Right lobe of liver (tissue), 6 donors: ENCODE measurements at regions not wholly inside any gene's neighbourhood (a gene's known extent, or its start where the extent isn't known, plus 50 kb on each side); places are given as distances from the start of the nearest gene placed in this dataset.

Source experiments
- ATAC-seq, 4 donors: fragments of 200-7000 bp; cut with Tn5 transposase; one replicate each; pipeline ENCODE4 v1.9.1; 2020; ENCODE audit warnings: mild to moderate bottlenecking in 4 of 4, moderate library complexity in 4 of 4
- DNase-seq, 3 donors: peaks; one replicate each; pipeline ENCODE4 v3.0.0-alpha.2; 2020
- H3K27ac ChIP-seq, 3 donors: fragments of 200-600 bp; one replicate each; pipeline ENCODE4 v1.8.0; 2022
- H3K27me3 ChIP-seq, 2 donors: fragments of 200-600 bp; one replicate each; pipeline ENCODE4 v1.8.0; 2022
- H3K36me3 ChIP-seq, 4 donors: fragments of 200-600 bp; sonication (generic) in 1 of 4; one replicate each; pipeline versions ENCODE4 v1.5.1 to v1.8.0; 2017 to 2022; ENCODE audit warnings: control low read depth in 1 of 4
- H3K4me1 ChIP-seq, 4 donors: fragments of 200-600 bp; sonication (generic) in 1 of 4; one replicate each; pipeline versions ENCODE4 v1.5.1 to v1.8.0; 2017 to 2022; ENCODE audit warnings: control low read depth in 1 of 4
- H3K4me3 ChIP-seq, 3 donors: fragments of 200-600 bp; one replicate each; pipeline ENCODE4 v1.8.0; 2022
- H3K9me3 ChIP-seq, 4 donors: fragments of 200-600 bp; sonication (generic) in 1 of 4; one replicate each; pipeline versions ENCODE4 v1.5.1 to v1.8.0; 2017 to 2022; ENCODE audit warnings: control low read depth in 1 of 4
- CTCF ChIP-seq, 4 donors: fragments of 200-600 bp in 3 of 4; fragments of 450-650 bp in 1 of 4; IDR thresholded peaks; one replicate each; pipeline versions ENCODE4 v1.5.1 to v1.8.0; 2016 to 2022; ENCODE audit warnings: antibody characterized with exemption in 4 of 4, mild to moderate bottlenecking in 2 of 4
- POLR2A ChIP-seq: fragments of 450-650 bp; IDR thresholded peaks from one replicate; pipeline ENCODE4 v1.6.1; 2017; ENCODE audit warnings: antibody characterized with exemption, mild to moderate bottlenecking
- WGBS: methylation state at CpG from one replicate; pipeline ENCODE4 v1.1.6; 2018; ENCODE audit warnings: low coverage, low lambda C conversion rate; ENCODE audit not compliant: insufficient coverage; ENCODE audit errors: missing lambda C conversion rate; 5-methylcytosine and 5-hydroxymethylcytosine counted together
- intact Hi-C, 2 donors: fragments of 100-400 bp; cut with DNase I; formaldehyde crosslinking; loops; one replicate each; pipeline versions ENCODE4 v1.11.2 to v1.14.1; 2022
- donor health status: DM: no; HTN: yes; CAD: no.
- donor health status: DM: no; HTN: no; CAD: no.
- donor health status: DM: no; HTN: no; CAD: no.
- donor health status: DM: no; HTN: yes; CAD: no.
- donor health status: DM: no; HTN: yes; CAD: no.

GRCh38 chr7:116139007-116139406 is 71.3 kb upstream of the TES start:
- WGBS, result 75% methylated on average over 6 of the region's 6 CpGs

GRCh38 chr7:116139807-116140206 is 70.5 kb upstream of the TES start:
- no peak overlapping the region for H3K27ac ChIP-seq

More at GRCh38 chr7:116139007-116139406, 71.3 kb upstream of the TES start:
- Histone ChIP-seq H3K4me3 (no peak overlapping the region), H3K36me3 (no peaks in the 10 kb centered on the region), H3K4me1 (no peaks in the 10 kb centered on the region), H3K9me3 (no peaks in the 10 kb centered on the region), H3K27ac (no peak overlapping the region), H3K27me3 (no peaks in the 10 kb centered on the region)
- intact Hi-C loops, result no loop called here
- DNase-seq, result no peak
- no peak for ATAC-seq
- TF ChIP-seq POLR2A, result no peak
- no peak for TF ChIP-seq CTCF (IDR thresholded peaks at IDR 0.05)

GRCh38 chr7:116142374-116142773 is 68.0 kb upstream of the TES start:
- Histone ChIP-seq H3K27me3 (no peaks in the 10 kb centered on the region), H3K36me3 (no peaks in the 10 kb centered on the region), H3K27ac (no peak overlapping the region), H3K4me1 (no peaks in the 10 kb centered on the region), H3K9me3 (no peaks in the 10 kb centered on the region), H3K4me3 (no peak overlapping the region)
- intact Hi-C loops, result no loop called here
- TF ChIP-seq CTCF (IDR thresholded peaks at IDR 0.05) (no peak), POLR2A (no peak)
- WGBS, result 78% methylated on average over 1 of the region's 1 CpG
- ATAC-seq (no peak), DNase-seq (no peak)

More at GRCh38 chr7:116139807-116140206, 70.5 kb upstream of the TES start:
- H3K4me1 ChIP-seq, result no peaks in the 10 kb centered on the region
- H3K36me3 ChIP-seq, result no peaks in the 10 kb centered on the region
- no peak overlapping the region for H3K4me3 ChIP-seq
- TF ChIP-seq POLR2A, result no peak
- TF ChIP-seq CTCF (IDR thresholded peaks at IDR 0.05), result no peak
- intact Hi-C loops, result no loop called here
- no peaks in the 10 kb centered on the region for H3K27me3 ChIP-seq
- no peak for DNase-seq
- H3K9me3 ChIP-seq, result no peaks in the 10 kb centered on the region
- ATAC-seq, result peak in 1 of 4 donors; percentile 40

GRCh38 chr7:116142850-116143249 is 67.5 kb upstream of the TES start:
- Histone ChIP-seq H3K36me3 (no peaks in the 10 kb centered on the region), H3K4me1 (no peaks in the 10 kb centered on the region), H3K9me3 (no peaks in the 10 kb centered on the region), H3K27ac (no peak overlapping the region), H3K4me3 (no peak overlapping the region), H3K27me3 (no peaks in the 10 kb centered on the region)
- intact Hi-C loops, result no loop called here
- 39% methylated on average over 6 of the region's 6 CpGs for WGBS
- no peak for ATAC-seq
- no peak for TF ChIP-seq CTCF (IDR thresholded peaks at IDR 0.05)
- no peak for TF ChIP-seq POLR2A
- DNase-seq, result no peak

GRCh38 chr7:116145245-116145852 is 65.0 kb upstream of the TES start:
- H3K27me3 ChIP-seq, result no peaks in the 10 kb centered on the region
- H3K36me3 ChIP-seq, result no peaks in the 10 kb centered on the region
- H3K9me3 ChIP-seq, result no peaks in the 10 kb centered on the region
- 53% methylated on average over 2 of the region's 2 CpGs for WGBS
- H3K27ac ChIP-seq, result no peak overlapping the region
- DNase-seq (no peak), ATAC-seq (no peak)
- no peak for TF ChIP-seq CTCF (IDR thresholded peaks at IDR 0.05)
- TF ChIP-seq POLR2A, result no peak
- intact Hi-C loops, result no loop called here
- no peaks in the 10 kb centered on the region for H3K4me1 ChIP-seq
- no peak overlapping the region for H3K4me3 ChIP-seq
